Fibroblast of skin of back (primary cell): ENCODE measurements at regions not wholly inside any gene's neighbourhood (a gene's known extent, or its start where the extent isn't known, plus 50 kb on each side); places are given as distances from the start of the nearest gene placed in this dataset.
"Not testable (repeated sequence)": the region's sequence is repeated elsewhere in the genome, so short reads cannot be mapped to it uniquely, and the experiment has no call there.

Experiments used
- DNase-seq: peaks from one replicate; pipeline ENCODE4 v3.0.0-alpha.2; 2013

DNA sequence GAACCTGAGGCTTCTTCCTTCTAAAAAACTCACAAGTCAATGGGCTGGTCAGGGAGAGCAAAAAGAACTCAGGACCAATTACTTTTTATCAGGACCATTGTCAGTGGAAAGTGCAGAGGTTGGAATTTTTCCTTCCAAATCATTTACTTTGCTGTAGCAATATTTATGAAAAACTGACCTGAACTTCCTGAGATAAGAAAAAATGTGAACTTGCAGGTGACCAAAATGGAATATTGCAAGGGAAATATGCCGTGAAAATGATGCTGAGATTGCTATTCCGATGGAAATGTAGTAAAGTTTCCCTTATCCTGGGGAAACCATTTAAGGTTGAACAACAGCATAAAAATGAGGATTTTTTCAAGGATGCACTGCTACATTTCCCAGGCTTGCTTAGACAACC, 148.3 kb upstream of the PFKP start:
- no peak for DNase-seq

DNA sequence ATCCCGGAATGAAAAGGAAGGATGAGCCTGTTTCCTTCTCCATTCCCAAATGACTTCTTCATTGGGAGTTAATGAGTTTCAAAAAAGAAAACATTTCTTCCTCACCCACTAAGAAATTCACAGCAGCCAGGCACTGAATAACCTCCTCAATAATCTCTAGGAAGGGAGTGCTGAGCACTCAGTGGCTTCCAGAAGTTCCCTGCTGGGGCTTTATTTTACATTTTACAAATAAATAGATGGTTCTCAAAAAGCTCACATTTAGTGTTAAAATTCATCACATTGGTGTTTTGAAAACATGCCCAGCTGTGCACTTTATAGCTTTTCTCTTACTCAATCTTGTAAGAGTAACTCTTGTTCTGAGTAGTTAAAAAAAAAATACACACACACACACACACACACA, 148.9 kb upstream of the PFKP start:
- DNase-seq, result no peak

DNA sequence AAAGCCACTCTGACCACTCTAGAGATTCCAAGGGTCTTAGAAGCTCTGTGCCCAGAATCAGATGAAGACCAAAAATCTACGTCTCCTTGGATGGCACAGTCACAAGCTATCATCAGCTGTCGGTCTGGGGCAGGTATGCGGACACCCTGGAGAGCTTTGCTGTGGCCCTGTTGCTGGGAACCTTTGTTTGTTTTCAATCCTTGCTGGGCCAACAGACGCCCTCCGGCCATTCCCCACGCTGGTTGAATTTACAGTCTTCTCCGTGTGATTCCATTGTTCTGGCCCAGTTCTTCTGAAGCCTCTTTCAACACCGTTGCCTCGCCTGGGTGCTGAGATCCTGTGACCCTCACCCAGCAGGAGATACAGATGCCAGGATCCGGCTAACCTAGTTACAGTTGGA, 149.4 kb upstream of the PFKP start:
- DNase-seq, result no peak

DNA sequence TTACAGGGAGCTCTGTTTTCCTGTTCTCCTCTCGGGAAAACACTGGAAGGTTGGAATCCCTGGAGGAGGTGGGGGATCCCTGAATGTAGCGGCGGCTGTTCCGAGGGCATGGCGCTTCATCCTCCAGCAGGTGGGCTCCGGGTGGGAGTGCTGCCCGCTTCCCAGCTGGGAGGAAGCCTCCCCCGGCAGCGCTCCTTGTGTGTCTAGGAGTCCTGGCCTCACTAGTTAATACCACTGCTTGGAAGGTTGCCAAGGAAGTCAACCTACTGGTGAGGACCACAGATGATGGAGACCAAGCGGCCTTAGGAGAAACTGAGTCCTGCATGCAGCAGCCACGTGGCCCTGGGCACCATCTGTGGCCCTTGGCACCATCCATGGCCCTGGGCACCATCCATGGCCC, 151.9 kb upstream of the PFKP start:
- DNase-seq, result no peak

DNA sequence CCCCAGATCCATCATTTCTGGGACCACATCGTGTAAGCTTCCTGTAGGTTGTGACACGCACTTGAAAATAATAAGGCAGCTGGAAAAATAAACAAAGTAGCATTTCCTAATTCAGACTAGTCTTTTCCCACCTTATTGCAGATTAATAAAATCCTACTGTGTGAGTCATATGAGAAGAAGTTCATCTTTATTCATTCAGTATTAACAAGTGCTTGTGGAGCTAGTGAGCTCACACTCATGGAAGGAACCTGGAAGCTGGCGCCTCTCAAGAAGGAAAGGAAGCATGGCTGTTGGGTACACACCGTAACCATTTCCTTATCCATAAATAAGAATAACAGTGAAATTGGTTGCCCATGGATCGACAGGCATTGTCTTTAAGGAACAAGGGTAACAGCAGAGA, 152.6 kb upstream of the PFKP start:
- DNase-seq, result no peak

DNA sequence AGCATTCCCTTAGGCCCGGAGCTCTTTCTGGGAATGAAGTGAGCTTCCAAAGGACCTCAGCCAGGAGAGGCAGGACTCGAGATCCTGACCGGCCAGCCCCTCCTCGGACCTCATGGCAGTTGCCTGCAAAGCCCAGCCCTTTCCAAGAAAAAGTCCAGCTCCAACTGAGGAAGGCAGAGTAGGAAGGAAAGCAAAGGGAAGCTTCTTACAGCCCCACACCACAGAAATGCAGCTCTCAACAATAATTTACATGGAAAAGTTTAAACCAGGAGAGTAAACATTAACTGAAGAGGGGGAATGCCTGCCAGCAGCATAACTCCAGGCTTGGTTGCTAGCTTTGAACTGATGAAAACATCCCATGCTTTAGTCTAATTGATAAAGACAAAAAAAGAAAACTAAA, 153.9 kb upstream of the PFKP start:
- DNase-seq, result no peak

DNA sequence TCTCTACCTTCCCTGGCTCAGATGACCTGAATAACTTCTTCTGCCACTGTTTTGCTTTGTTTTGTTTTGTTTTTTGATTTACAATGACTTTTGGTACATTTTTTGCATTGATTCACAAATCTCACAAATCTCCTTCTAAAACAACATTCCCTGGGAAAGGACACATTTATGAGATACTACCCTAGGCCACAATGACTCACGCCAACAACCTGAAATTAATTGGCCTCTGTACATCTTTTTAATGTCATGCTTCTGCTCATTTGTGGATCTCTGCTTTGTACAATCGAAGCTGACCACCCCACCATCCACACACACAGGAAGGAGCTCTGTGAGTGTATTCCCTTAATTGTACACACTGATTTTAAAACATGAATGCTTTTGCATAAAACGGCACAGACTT, 156.7 kb upstream of the PFKP start:
- no peak for DNase-seq

DNA sequence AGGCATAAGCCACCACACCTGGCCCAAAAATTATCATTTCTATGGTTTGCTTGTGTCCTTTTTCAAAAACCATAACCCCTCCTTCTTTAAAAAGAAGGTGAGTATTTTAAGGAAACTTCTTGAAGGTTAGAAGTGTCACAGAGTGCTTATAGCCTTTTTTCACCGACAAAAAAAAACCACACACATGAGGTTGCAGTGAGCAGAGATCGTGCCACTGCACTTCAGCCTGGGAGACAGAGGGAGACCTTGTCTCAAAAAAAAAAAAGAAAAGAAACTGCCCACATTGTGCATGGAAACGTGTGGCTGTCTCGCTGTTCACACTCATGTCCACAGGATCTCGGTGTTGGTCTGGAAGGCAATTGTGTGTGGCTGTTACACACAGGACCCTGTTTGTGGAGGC, 157.4 kb upstream of the PFKP start:
- no peak for DNase-seq

DNA sequence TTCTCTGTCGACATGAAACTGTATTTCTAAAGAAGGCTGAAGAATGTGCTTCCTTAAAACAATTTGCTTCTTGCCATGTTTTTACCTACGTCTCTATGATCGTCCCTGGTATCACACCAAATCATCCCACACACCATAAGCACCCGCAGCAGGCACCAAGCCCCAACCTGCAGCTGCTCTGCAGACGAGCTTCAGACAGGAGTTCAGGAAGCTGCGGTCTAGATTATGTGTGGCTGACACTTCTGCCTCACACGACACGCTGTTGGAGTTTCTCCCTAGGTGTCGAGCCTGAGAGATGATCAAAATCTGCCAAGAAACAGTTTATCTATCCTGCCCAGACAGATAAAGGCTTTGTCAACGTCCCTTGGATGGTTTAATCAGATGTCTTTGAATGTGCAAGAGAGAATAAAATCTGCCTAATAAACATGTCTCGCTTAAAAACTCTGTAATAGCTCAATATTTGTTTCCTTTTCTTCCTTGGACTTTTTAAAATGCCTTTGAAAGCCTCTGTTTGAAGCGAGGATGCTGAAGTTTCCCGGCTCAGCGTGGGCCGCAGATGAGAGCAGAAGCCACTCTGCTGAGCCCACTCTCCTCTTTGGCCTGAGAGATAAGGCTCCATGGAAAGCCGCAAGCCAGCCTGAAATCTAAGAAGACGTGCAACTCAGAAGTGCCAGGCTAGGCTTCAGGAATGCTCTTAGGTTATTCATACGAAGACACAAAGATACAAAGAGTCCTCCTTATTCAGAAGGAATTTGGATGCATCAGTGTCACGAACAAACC, 158.3 kb upstream of the PFKP start:
- DNase-seq, result no peak

DNA sequence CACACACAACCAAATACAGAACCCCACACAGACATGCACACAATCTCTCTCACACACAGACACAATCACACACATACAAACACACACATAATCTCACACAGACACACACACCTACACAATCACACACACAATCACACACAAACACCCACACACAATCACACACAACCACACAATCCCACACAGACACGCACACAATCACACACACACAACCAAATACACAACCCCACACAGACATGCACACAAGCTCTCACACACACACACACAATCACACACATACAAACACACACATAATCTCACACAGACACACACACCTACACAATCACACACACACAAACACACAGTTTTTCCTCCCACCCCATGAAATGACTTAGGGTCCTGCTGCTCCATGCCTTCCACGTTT, 160.4 kb upstream of the PFKP start:
- no peak for DNase-seq

DNA sequence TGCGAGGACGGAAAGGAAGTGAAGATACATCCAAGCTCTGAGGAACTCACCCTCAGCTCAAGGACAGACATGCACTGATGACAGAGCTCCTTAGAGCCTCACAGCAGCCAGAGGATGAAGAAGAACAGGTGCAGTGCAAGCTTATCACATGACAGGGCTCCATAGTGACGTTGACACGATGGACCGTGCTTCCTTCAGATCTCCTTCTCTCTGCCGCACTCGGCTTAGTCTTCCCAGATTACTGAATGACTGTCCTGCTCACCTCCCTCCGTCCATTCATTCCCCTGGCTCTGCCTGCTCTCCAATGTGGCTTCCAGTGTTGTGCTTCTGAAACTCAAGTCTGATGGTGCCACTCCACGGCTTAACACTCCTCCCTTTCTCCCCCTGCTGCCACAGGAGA, 161.5 kb upstream of the PFKP start:
- no peak for DNase-seq

DNA sequence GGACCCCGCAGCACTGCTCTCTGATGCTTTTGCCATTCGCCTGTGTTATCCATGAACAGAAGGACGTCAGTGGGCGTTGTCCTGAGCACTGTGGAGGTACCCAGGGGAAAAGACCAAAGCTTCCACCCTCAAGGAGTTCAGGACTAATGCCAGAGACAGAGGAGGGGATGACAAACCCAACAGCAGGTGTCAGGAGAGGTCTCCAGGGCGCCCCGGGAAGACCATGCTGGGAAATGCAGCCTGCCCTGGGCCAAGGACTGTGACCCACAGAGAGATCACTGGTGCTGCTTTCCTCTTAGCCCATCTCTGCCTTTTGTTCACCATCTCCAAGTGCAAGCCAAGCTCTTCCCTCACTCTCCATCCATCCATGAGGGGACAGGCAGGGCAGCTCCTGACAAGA, 166.8 kb upstream of the PFKP start:
- no peak for DNase-seq

DNA sequence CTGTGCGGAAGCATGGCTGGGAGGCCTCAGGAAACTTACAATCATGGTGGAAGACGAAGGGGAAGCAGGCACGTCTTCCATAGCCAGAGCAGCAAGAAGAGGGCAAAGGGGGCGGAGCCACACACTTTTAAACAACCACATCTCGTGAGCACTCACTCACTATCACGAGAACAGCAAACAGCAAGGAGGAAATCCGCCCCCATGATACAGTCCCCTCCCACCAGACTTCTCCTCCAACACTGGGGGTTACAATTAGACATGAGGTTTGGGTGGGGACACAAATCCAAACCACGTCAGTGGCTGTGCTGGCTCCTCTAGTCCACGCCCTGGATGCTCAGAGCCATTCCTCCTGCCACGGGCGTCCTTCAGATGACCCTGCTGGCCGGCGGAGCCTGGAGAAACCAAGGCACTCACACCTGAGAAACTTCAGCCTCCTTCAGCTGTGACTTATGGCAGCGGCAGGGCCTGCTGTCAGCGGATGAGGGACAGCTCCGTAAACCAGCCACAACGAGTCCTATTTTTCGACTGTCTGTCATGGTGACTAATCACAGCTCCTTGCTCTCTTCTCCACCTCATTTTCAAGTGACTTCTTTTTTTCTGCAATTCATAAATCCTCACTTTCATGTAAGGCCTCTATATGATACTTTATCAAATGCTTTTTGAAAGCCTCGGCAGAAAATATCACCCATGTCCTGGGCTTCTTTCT, 167.9 kb upstream of the PFKP start:
- DNase-seq, result no peak

DNA sequence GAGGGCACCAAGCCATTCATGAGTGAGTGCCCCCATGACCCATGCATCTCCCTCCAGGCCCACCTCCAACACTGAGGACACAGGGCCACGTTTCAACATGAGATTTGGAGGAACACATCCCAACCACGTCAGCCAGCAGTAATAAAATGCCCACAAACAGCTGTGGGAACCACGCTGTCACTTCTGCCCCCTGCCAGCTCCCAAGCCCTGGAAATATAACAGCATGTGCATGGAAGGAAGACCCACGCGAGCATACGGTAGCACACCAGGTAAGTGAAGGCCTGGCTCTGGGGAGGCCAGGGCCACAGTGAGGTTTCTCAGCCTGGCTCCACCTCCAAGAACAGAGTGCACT, 168.9 kb upstream of the PFKP start:
- no peak for DNase-seq

DNA sequence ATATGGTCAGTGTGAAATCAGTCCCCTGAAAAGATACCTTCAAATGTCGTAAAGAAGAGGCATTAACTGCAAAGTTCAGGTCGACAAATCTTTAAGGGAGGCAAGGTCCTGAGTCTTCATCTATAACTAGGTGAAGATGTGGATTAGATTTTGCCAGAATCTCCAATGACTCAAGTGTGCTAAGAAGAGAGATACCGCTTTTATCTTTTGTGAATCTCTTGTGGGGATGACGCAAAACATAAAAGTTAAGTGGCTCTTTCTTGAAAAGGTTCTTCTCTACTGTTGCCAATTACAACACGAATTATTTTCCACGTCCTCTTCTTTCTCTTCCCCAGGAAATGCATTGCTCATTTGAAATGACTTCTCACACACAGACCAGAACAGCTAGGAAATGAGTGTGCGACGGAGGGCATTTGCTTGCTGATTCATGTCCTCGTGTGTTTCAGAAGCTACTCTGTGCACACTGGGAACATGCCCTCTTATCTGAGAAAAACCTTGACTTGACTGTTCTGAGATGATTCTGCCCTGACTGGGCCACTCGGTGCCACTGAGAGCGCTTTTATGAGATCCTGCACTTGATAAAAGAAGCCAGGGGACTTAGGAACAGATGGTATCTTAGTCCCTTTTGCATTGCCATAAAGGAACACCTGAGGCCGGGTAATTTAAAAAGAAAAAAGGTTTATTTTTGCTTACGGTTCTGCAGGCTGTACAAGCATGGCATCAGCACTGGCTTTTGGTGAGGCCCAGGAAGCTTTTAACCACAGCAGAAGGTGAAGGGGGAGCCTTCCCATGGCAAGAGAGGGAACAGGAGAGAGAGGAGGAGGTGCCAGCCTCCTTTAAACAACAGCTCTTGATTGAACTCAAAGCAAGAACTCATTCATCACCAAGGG, 169.5 kb upstream of the PFKP start:
- DNase-seq, result no peak

DNA sequence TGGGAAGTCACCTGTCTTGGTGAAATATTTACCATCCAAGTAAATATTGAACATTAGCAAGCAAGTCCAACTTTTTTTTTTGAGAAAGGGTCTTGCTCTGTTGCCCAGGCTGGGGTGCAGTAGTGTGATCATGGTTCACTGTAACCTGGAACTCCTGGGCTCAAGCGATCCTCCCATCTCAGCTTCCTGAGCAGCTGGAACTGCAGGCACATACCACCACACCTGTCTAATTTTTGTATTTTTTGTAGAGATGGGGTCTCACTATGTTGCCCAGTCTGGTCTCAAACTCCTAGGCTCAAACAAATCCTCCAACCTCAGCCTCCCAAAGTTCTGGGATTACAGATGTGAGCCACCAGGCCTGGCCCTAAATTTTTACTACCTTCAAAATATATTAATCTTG, 171.0 kb upstream of the PFKP start:
- DNase-seq, result not testable (repeated sequence)

DNA sequence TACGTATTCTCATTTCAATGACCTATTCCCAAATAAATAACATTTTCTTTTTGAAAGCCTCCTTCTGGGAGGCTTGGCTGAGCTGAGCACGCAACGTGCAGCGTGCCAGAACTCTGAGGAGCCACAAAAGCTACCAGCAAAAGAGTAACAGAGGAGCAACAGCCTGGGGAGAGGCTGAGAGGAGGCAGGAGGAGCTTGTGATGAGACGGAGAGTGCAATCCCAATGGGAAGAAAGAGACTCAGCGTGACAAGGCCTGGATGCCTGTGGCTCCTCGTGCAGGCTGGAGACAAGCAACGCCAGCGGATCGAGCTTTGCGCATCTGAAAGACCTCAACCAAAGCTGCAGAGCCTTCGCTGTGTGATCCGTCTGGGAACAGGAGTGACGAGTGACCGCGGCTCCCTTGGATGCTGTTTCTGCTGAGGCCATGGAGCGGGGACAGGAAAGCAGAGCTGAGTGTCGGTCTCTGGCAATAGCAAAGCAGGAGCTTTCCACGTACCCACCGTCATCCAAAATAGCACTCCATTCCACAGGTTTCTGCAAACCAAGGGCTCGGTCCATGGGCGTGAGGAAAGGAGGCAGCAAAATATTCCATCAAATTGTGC, 171.7 kb upstream of the PFKP start:
- DNase-seq, result no peak

DNA sequence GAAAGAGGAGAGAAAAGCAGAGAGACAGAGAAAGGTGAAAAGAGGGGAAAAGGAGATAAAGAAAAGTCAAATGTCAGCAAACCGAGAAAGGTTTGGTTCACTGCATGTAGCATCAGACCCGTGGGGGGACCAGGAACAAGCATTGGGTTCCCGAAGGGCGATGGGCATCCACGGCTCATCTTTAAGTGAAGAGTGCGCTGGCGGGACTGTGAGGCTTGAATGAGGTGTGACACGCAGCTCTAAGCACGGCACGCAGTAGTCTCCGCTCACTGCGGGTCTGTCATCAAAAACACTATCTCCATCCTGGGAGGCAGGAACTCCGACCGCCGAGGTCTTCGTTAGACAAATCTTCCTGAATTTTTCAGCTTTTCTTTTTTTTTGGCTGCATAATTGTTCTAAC, 173.4 kb upstream of the PFKP start:
- no peak for DNase-seq

DNA sequence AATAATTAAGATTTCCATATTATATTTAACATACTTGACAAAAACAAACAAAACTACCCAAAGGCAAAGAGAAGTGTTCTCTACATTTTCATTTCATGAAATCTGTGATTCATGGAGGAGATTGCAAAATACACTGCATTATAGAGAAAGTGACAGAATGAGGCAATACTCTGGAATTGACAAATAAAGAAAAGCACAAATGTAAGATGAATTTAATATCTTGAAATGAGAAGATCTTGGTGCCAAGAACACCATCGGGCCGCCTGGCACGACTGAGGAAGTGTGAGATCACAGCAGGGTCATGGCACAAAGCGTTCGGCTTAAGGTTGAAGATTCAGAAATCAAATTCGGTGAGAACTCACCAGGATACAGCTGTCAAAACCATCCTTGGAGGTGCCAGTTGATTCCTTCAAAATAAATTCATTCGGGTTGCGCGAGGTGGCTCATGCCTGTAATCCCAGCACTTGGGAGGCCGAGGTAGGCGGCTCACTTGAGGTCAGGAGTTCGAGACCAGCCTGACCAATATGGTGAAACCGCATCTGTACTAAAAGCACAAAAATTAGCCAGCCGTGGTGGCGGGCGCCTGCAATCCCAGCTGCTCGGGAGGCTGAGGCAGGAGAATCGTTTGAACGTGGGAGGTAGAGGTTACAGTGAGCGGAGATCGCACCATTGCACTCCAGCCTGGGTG, 174.0 kb upstream of the PFKP start:
- DNase-seq, result no peak

DNA sequence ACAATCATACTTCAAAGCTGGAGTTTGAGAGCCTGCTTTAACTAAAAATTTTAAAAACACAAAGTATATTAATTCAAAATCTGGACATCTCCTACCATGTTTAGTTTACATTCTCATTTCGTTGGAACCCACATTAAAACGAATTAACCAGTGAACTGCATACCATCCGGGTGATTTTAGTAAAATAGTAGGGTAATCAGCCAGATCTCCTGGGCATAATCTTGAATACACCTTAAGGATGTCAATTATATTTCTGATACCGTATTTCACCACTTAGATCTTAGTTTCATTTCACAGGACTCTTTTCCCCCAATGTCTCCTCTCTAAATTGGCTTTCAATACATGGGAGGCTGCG, 175.6 kb upstream of the PFKP start:
- DNase-seq, result no peak

DNA sequence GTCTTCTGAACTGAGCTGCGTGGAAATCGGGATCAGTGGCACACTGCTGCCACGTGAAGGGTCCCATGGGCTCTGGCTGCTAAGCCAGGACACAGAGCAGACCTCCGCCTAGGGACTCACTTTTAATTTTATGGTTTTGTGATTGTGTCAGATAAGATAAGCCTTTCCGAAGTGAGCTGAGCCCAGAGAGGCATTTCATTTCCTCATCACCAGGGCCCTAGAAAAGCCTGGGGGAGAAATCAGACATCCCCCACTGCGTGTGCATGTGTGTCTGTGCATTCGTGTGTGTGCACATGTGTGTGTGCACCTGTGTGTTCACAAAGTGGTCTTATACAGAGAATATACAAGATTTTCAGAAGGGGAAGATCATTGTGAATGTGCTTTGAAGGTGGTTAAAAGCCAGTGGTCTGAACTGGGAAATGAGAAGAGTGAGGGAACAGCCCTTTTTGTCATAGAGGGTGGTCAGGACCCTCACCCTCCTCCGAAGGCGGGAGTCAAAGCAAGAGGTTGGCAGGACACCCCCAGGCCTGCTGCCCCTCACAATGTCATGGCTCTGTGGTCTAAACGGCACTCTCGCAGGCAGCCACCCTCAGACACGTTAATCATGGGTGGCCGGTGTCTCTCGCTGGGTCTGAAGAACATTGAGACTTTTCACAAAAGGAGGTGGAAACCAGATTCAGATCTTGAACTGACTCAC, 176.1 kb upstream of the PFKP start:
- no peak for DNase-seq

DNA sequence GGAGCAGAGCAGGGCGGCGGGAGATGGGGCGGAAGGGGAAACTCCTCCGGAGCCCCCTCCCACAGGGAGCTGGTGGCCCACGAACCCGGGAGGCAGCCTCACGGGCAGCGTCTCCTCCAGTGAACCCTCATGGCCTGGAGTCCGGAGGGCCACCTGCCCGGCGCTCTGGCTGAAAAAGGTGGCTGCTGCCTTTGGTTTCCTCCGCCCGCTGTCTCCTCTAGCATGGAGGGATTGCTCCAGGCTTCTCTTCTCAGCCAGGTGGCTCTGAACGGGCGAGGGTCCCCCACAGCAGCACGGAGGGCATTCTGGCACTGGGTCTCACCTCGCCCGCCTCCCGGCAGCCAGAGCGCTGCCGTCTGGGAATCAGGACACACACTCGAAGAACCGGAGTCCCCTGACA, 177.3 kb upstream of the PFKP start:
- DNase-seq, result no peak
